ENCODE measurements at regions not wholly inside any gene's neighbourhood (a gene's known extent, or its start where the extent isn't known, plus 50 kb on each side); places are given as distances from the start of the nearest gene placed in this dataset.

DNA sequence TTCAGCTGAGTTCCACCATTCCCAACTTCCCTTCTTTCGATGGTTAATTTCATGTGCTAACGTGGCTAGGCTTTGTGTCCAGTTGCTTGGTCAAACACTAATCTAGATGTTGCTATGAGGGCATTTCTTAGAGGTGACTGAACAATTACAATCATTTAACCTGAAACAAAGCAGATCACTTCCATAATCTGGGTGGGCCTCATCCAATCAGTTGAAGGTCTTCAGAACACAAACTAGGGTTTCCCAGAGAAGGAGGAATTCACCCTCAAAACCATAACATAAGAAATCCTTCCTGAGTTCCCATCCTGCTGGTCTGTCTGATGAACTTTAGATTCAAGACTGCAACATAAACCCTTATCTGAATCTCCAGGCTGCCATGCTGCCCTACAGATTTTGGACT is 2381.7 kb downstream of the MAT2B start:
- TF ChIP-seq, protein P1, sequence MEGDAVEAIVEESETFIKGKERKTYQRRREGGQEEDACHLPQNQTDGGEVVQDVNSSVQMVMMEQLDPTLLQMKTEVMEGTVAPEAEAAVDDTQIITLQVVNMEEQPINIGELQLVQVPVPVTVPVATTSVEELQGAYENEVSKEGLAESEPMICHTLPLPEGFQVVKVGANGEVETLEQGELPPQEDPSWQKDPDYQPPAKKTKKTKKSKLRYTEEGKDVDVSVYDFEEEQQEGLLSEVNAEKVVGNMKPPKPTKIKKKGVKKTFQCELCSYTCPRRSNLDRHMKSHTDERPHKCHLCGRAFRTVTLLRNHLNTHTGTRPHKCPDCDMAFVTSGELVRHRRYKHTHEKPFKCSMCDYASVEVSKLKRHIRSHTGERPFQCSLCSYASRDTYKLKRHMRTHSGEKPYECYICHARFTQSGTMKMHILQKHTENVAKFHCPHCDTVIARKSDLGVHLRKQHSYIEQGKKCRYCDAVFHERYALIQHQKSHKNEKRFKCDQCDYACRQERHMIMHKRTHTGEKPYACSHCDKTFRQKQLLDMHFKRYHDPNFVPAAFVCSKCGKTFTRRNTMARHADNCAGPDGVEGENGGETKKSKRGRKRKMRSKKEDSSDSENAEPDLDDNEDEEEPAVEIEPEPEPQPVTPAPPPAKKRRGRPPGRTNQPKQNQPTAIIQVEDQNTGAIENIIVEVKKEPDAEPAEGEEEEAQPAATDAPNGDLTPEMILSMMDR (IDR thresholded peaks at IDR 0.05; ENCODE audit: low read depth, low read length), result no peak
- TF ChIP-seq POLR2A (IDR thresholded peaks at IDR 0.05; ENCODE audit: extremely low read depth, insufficient read length), result no peak
- TF ChIP-seq MYC (IDR thresholded peaks at IDR 0.05; ENCODE audit: low read depth, low read length), result no peak
- TF ChIP-seq, protein P2, sequence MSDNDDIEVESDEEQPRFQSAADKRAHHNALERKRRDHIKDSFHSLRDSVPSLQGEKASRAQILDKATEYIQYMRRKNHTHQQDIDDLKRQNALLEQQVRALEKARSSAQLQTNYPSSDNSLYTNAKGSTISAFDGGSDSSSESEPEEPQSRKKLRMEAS (IDR thresholded peaks at IDR 0.05; ENCODE audit: low read depth, low read length), result no peak

Data from NB4 (cell line).